GM18517 (cell line): ENCODE measurements at regions not wholly inside any gene's neighbourhood (a gene's known extent, or its start where the extent isn't known, plus 50 kb on each side); places are given as distances from the start of the nearest gene placed in this dataset.
"Not testable (repeated sequence)": the region's sequence is repeated elsewhere in the genome, so short reads cannot be mapped to it uniquely, and the experiment has no call there.

Experiments used
- ATAC-seq: cut with Tn5 transposase; IDR thresholded peaks from one replicate; pipeline ENCODE4 v1.9.1; 2021; ENCODE audit warnings: mild to moderate bottlenecking, moderate library complexity; ENCODE audit not compliant: unreplicated experiment

- no peak for ATAC-seq
Observed at GRCh38 chr6:150299873-150300485, 68.8 kb upstream of the IYD start.

- peak; percentile 57 for ATAC-seq
Observed at GRCh38 chr6:150301846-150302519, 66.8 kb upstream of the IYD start.

DNA sequence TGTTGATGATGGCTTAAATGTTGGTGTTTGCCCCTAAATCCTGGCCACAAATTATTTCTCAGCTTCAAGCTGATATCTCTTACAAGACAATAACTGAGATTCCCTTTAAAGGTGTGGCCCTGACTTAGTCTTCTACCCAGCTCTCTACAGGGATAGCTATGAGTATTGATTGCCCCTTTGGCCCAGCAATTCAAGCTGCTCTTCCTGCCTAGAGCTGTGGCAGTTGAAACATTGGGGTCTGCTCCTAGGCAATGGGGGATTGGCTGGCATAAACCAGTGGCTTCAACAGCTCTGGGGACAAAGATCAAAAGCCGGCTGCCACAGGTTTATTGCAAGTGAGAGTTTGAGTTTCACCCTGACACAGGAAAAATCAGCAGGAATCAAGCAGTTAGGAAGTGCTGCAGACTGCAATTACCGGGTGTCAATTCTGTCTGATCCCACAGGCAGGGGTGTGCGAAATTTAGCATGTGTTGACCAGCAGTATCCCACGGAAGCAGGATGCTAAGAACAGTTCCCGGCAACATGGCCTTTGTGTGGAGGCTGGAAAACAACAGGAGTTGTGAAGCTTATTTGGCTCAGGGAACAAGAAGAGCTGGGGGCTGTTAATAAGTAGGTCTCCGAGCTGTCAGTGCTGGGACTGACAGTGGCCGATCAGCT lies 66.2 kb upstream of the IYD start:
- no peak for ATAC-seq

- ATAC-seq: no peak
Observed at GRCh38 chr6:150303256-150303655, 65.6 kb upstream of the IYD start.

DNA sequence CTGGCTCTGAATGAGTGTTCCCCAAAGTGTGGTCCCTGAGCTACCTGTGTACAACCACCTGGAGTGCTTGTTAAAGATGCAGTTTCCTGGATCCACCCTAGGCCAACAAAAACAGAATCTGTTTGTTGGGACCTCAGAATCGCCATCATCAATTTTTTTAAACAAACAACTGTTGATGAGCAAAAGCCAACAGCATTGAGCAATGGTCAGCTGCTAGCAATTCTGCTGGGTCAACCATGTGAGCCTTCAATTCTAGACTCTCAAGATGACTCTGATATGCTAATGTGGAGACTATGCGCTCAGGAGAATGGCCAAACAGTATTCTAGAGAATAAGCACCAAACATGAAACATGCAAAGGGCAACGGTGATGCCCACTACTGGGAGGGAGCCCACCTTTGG lies 64.4 kb upstream of the IYD start:
- ATAC-seq: no peak

- ATAC-seq: no peak
Observed at GRCh38 chr6:150306290-150306689, 62.5 kb upstream of the IYD start.

DNA sequence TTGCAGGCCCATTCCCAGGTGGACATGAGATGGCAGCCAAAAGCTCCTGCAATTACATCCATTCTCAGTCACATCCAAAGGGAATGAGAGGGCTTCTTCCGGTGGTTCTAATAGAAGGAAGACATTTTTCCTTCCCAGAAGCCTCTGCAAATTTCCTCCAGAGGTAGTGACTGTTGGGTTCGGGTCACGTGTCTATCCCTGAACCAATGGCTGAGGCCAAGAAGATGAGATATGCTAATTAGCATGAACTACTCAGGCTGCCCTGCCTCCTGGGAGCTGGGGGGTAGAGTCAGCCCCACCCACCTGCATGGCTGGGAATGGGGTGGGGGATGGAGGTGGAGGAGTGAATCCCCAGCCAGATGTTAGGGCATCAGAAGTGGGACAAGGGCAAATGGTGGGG lies 61.3 kb upstream of the IYD start:
- no peak for ATAC-seq

DNA sequence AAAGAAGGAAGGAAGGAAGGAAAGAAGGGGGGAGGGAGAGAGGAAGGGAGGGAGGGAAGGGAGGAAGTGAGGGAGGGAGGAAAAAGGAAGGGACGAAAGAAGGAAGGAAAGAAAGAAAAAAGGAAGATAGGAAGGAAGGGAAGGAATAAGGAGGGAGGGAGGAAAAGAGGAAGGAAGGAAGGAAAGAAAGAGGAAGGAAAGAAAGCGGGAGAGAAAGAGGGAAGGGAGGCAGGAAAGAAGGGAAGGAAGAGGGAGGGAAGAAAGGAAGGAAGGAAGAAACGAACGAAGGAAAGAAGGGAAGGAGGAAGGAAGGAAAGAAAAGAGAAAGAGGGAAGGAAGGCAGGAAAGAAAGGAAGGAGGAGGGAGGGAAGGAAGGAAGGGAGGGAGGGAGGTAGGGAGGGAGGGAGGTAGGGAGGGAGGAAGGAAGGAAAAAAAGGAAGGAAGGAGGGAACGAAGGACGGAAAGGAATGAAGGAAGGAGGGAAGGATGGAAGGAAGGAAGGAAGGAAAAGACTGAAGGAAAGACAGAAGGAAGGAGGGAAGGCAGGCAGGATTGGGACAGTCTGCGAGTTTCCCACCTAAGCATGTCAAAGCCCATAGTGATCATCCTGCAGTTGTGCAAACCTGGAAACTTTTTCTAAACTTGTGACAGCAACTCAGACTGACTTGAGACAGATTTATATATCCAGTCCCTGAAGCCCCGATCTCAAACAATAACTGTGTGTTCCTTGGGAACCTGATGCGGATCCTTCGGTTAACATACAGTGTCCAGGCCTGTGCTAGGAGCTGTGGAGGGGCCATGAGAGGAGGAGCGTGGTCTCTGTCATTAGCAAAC lies 59.8 kb upstream of the IYD start:
- ATAC-seq: no peak

GRCh38 chr6:150310539-150310938 lies 58.3 kb upstream of the IYD start:
- no peak for ATAC-seq

- ATAC-seq: not testable (repeated sequence)
Observed at GRCh38 chr6:150311149-150311944, 57.5 kb upstream of the IYD start.

DNA sequence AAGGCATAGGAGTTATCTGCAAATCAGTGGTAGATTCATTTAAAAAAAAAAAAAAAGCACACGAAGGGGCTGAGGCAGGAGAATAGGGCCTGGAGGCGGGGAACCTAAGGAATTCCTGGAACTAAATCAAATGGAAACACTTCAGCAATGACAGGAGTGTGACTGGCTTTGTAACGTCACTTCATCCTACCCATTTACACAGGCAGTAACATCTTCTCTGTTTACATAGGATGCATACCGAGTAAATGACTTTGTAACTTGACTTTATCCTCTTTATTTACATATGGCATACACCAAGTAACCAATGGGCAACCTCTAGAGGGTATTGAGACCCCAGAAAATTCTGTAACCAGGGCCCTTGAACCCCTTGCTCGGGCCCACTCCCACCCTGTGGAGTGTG lies 56.4 kb upstream of the IYD start:
- no peak for ATAC-seq

- no peak for ATAC-seq
Observed at GRCh38 chr6:150312844-150313584, 55.8 kb upstream of the IYD start.

GRCh38 chr6:150313781-150314180 lies 55.0 kb upstream of the IYD start:
- ATAC-seq: no peak

- no peak for ATAC-seq
Observed at GRCh38 chr6:150314230-150315188, 54.3 kb upstream of the IYD start.

DNA sequence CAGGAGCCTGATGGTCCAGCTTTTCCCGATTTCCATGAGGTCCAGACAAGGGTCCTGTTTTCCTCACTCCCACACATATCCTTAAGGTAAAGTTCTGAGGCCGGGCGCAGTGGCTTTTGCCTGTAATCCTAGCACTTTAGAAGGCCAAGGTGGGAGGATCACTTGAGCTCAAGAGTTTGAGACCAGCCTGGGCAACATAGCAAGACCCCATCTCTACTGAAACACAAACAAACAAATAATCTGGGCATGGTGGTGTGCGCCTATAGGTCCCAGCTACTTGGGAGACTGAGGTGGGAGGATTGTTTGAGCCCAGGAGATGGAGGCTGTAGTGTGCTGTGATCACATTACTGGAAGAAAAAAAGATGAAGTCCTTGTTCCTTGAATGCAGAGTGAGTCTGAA lies 53.2 kb upstream of the IYD start:
- no peak for ATAC-seq

GRCh38 chr6:150316936-150317335 lies 51.9 kb upstream of the IYD start:
- ATAC-seq: no peak
